GM18951 (cell line): ENCODE measurements at regions not wholly inside any gene's neighbourhood (a gene's known extent, or its start where the extent isn't known, plus 50 kb on each side); places are given as distances from the start of the nearest gene placed in this dataset.

Source experiments
- POLR2A ChIP-seq: IDR thresholded peaks from 4 replicates; pipeline ENCODE4 v1.6.1; 2011; ENCODE audit warnings: mild to moderate bottlenecking; ENCODE audit not compliant: insufficient read length, insufficient read depth; ENCODE audit errors: extremely low read depth
- in situ Hi-C: fragments of 300-500 bp; cut with MboI; formaldehyde crosslinking; loops from one replicate; pipeline ENCODE4 v1.12.0; 2022; ENCODE audit warnings: low sequenced_read_pairs, mixed read lengths, inconsistent platforms; ENCODE audit not compliant: unreplicated experiment

DNA sequence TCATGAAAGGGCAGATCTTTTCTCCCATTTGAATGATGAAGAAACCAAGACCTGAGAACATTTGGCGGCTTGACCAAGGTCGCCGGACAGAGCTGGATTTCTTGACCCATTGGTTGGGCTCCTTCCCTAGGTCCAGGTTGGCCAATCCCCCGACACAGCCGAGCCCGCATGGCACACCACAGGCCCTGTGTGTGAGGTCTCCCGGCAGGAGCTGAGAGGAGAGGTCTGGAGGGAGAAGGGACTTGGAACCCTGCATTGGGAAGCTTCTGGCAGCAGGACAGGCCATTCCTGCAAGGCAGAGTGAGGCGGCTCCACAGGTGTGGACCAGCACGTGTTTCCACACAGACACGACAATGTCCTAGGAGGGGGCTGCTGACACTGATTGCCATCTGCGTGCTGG is 98.6 kb upstream of the THY1 start:
- TF ChIP-seq POLR2A: no peak
- in situ Hi-C loops: no loop called here

DNA sequence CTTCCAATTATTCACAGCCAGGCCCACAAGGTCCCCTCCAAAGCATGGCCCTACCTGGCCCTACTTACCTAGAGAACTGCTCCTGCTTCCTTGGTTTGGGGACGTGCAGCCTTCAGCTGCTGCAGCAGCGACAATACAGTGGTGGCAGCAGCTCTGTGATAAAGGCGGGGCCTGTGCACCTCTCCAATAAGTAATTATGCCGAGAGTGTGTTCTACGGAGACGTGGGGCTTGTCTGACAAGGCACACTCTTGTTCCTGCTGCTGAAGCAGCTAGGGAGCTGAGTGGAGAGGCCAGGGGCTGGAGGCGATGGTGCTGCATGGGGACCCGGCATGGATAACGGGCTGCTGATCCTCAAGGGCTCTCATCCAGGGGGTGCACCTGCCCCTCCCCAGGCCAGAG is 98.0 kb upstream of the THY1 start:
- TF ChIP-seq POLR2A: no peak
- in situ Hi-C loops: no loop called here

DNA sequence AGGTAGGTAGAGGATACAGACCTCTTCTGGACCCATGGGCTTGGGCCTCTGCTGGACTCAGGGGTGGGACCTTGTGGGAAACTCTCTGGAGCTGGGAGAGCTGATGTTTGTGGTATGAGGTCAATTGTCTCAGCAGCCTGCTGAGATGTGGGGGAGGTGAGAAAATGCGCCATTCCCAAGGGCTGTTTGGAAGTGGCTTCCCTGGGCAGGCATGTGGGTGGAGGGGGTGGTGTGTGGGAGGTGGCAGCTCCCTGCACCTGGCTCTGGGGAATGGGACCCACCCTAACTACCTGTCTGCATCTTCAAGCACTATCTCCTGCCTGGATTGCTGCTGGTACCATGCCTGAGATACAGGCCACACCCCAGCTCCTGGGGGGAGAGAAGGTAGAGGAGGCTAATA is 97.4 kb upstream of the THY1 start:
- TF ChIP-seq POLR2A: no peak
- in situ Hi-C loops: no loop called here

DNA sequence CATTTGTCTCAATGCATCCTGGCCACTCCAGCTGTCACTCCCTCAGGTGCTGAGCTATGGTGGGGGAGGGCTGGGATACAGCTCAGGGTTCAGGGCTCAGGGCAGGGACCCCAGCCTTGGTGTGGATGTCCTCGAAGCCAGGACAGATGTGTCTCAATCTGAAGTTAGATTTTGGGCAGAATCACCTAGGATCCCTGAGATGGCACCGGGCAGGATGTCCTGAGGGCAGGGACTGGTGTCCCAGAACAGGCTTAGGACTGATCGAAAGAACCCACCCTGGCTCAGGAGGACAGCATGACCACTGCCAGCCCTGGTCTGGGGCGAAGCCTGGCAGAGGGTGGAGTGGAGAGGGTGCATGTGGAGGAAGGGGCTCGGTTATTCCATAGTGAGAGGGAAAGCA is 96.8 kb upstream of the THY1 start:
- in situ Hi-C loops: no loop called here
- no peak for TF ChIP-seq POLR2A

DNA sequence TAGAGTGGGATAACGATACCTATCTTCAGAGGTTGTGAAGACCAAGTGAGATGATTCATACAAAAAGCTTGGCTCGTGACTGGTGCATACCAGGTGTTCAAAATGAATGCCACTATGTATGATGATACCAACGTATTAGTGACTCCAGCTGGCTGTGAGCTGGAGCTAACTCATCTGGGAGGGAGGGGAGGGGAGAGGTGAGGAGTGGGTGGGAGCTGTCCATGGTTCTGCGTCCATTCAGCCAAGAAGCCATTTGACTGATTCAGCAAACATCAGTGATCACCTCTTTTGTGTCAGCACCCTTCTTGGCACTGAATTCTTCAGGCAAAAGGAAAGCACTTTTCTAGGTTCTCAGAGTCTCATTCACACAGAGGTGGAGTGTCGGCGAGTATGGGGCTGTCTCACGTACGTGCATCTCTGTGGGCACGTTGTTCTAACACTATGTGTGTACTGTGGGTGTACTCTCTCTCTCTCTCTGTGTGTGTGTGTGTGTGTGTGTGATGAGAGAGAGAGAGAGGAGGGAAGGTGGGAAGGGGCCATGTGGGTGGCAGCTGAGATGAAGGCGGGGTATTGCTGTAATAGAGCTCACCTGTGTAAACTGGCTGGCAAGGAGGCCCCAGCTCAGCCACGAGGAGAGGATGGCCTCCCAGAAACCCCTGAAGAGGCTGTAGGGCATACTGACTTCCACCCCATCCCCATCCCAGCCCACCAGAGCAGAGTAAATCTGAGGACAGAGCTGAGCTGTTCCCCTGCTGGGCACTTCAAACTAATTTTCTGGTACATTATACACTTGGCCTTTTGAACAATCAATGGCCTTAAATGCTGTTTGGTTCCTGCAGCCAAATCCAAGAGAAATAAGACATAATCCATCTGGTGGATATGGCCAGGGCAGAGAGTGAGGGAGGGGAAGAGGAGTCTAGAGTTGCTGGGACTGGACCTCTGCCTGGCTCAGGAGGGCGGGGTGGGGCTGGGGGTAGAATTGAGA is 96.1 kb upstream of the THY1 start:
- in situ Hi-C loops: no loop called here
- TF ChIP-seq POLR2A: no peak

DNA sequence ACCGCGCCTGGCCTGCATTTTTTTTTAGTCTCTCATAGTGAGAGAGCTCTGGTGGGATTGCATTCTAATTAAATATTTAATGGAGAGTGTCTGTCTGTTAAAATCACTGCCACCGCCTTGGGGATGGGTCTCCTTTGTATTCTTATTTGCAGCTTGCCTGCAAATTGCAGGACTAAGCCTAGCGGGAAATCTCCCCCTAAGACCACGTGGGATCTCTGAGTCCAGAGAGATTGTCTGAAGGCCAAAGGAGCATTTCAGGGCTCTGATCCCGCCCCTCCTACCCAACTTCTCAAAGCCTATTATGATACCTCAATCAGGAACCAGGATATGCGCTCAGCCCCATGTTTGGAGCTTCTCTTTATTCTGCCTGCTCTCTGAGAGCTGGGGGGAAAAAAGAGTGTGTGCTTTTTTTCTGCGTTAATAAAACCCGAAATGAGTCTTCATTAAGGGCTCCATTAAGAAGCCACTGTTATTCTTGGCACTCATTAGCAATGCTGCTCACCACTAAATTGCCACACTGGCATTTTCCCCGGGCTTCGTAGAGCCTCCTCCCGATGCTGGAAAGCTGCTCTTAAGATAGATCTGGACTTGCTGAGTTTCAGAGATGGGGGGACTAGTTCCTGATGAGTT is 92.9 kb upstream of the THY1 start:
- in situ Hi-C loops: no loop called here
- no peak for TF ChIP-seq POLR2A

DNA sequence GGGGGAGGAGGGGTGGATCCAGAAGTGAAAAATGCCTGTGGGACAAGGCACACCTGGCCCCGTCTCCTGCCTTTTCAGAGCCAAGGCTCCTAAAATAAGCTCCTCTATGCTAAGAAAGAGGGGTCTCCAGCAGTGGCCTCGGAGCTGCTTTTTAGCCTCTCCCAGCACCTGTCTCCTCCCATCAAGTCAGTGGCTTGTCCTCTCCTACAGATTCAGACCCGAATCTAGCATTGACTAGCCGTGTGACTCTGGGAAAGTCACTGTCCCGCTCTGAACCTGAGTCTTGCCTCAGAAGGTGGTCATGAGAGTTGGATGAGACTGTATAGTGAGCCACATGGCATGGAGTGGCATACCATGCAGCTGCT is 90.8 kb upstream of the THY1 start:
- in situ Hi-C loops: no loop called here
- no peak for TF ChIP-seq POLR2A

DNA sequence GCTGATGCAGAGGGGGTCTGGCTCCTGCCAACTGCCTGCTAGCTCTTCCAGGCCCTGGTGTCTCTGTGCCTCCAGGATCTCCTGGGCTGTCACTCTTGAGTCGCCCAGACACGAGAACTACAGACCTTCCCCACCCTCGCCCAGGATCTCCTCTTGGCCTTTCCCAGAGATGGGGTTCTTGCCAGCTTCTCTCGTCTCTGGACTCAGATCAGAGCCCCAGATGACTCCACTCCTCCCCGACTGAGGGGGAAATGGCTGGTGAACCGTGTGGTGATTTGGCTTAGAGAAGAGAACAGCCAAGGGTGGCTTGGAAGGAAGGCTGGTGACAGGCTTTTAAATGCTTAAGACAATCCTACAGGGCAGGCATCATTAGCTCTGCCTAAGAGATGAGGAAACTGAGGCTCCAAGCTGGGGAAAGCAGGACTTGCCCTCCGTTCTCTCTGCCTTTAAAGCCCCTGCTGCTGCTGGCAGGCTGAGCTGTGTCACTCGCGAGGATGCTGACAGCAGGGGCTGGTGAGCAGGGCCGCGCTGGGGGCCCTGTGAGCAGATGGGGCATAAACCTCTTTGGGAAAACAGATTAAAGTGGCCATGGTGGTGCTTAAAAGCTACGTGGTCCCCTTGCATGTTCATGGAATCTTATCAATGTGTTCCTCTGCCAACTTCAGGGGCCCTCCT is 90.3 kb upstream of the THY1 start:
- TF ChIP-seq POLR2A: no peak
- in situ Hi-C loops: no loop called here

DNA sequence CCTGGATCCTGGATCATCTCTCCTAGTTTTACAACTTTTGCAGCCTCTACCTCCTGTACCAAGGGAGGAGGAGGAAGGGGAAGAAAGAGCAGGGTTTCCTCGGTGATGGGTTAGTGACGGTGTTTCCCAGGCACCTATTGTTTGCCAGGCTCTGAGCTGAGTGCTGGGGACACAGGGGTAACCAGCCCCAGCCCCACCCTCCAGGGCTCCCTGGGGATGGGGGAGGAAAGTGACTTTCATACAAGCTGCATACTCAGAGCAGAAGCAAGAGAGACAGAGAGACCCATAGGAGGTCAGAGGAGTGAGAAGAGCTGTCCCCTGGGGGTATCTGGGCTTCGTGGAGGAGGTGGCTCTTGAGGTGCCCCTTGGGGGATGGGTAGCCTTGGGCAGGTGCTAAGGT is 89.4 kb upstream of the THY1 start:
- in situ Hi-C loops: no loop called here
- no peak for TF ChIP-seq POLR2A

DNA sequence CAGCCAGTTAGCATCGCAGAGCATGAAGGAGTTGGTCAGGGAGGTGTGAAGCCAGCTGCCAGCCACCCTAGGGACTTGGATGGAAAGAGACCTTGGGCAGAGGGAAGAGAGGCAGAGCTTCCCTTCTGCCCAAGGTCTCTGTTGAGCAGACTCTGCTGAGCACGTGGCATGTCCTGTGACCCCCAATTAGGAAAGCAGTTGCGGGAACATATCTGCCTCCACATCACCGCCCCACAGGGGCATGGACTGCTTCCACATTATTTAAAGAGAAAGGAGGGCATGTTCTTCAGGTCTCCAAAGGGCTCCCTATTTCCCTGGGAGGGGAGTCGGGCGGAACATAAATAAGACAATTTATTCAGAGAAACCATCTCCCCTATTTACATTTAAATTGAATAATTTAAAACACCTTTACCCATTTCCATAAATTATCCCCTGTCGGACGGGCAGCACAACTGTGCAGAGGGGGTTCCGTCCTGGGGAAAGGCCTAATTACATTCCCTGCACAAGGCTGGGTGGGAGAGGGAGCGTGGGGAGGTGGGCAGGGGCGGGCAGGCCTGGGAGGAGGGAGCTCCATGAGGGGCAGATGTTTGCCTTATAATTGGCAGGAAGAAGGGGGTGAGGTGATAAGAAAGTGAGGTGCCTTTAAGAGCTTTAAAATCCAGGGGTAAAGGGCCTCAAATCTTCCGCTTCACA is 88.8 kb upstream of the THY1 start:
- in situ Hi-C loops: no loop called here
- TF ChIP-seq POLR2A: no peak

DNA sequence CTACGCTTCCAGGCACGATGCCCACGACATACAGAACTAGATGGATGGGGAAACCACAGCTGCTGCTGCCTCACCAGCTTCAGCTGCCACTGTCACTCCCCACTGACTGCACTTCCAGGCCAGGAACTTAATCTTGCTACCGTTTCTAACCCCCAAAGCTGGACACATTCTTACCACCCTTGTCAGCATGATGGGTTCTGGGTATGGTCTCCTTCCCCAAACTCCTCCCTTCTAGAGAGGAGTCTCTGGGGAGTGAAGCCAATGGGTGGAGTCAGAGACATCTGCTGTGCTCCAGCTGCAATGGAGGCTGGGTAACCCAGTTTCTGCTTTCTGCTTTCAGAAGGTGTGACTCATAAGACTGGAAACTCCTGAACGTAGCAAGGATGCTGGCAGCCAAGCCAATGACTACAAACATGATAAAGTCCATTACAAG is 87.0 kb upstream of the THY1 start:
- TF ChIP-seq POLR2A: no peak
- in situ Hi-C loops: no loop called here

DNA sequence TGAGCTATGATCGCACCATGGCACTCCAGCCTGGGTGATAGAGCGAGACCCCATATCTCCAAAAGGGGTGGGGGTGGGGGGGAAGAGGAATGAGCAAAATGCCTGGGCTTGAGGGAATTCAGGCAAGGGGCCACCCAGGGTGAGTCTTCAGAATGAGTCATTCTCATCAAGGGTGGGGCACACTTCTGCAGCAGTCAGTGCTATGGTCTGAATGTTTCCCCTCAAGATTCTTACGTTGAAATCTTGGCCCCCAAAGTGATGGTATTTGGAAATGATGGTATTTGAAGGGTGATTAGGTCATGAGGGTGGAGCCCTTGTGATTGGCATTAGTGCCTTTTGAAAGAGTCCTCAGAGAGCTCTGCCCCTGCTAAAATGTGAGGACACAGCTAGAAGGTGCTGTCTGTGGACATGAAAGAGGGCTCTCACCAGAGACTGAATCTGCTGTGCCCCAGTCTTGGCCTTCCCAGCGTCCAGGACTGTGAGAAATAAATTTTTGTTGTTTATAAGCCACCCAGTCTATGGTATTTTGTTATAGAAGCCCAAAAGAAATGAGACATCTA is 86.4 kb upstream of the THY1 start:
- in situ Hi-C loops: no loop called here
- no peak for TF ChIP-seq POLR2A

DNA sequence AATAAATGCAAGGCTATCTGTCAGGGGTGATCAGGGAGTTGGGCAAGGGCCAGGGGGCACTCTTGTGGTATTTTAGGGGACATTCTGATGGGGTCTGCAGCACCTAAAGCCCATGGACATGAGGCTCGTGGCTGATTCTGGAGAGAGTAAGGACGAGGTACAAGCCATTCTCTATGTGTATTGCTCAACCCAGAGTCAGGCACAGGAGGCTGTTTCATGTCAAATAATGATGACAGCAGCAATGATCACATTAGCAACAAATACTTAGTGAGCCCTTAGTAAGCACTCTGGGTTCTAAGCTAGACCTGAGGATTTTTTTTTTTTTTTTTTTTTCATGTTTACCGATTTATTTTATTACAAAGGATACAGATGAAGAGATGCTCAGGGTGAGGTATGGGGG is 83.5 kb upstream of the THY1 start:
- no peak for TF ChIP-seq POLR2A
- in situ Hi-C loops: no loop called here
